OCI-LY1 (cell line): ENCODE measurements at regions not wholly inside any gene's neighbourhood (a gene's known extent, or its start where the extent isn't known, plus 50 kb on each side); places are given as distances from the start of the nearest gene placed in this dataset.

Experiments
- H2AFZ ChIP-seq: fragments of 200-600 bp; sonication (generic), shearing (Covaris generic); 2 replicates; pipeline ENCODE4 v1.6.0; 2014; ENCODE audit warnings: antibody characterized with exemption, mild to moderate bottlenecking, low read length
- H3F3A ChIP-seq: fragments of 200-600 bp; sonication (generic), shearing (Covaris generic); 2 replicates; pipeline ENCODE4 v1.6.0; 2014; ENCODE audit warnings: mild to moderate bottlenecking, antibody characterized with exemption, low read length, moderate library complexity; ENCODE audit not compliant: insufficient read depth
- H3K27ac ChIP-seq: fragments of 200-600 bp; sonication (generic); 2 replicates; pipeline ENCODE4 v1.5.1; 2014; ENCODE audit warnings: low read length, mixed run types, mild to moderate bottlenecking, low read depth; ENCODE audit not compliant: poor library complexity, severe bottlenecking
- H3K27me3 ChIP-seq: fragments of 200-600 bp; sonication (generic); 2 replicates; pipeline ENCODE4 v1.6.0; 2014; ENCODE audit warnings: antibody characterized with exemption, mild to moderate bottlenecking, low read length, moderate library complexity; ENCODE audit not compliant: insufficient read depth
- H3K36me3 ChIP-seq: fragments of 200-600 bp; sonication (generic); 2 replicates; pipeline ENCODE4 v1.6.1; 2014; ENCODE audit warnings: mild to moderate bottlenecking, antibody characterized with exemption, low read length, moderate library complexity, mixed read lengths; ENCODE audit not compliant: insufficient read depth
- H3K4me1 ChIP-seq: fragments of 200-600 bp; sonication (generic); 2 replicates; pipeline ENCODE4 v1.5.1; 2014; ENCODE audit warnings: mild to moderate bottlenecking, low read length, moderate library complexity; ENCODE audit not compliant: insufficient read depth, severe bottlenecking
- H3K4me2 ChIP-seq: fragments of 200-600 bp; sonication (generic), shearing (Covaris generic); 2 replicates; pipeline ENCODE4 v1.6.1; 2014; ENCODE audit warnings: low read length
- H3K4me3 ChIP-seq: fragments of 200-600 bp; sonication (generic); 2 replicates; pipeline ENCODE4 v1.5.1; 2014; ENCODE audit warnings: low read length, low read depth, mild to moderate bottlenecking, mixed read lengths; ENCODE audit not compliant: poor library complexity, severe bottlenecking
- H3K79me2 ChIP-seq: fragments of 200-600 bp; shearing (Covaris generic); 2 replicates; pipeline ENCODE4 v1.6.1; 2016; ENCODE audit warnings: mixed run types, low read length, mixed read lengths; ENCODE audit not compliant: insufficient read depth
- H3K9ac ChIP-seq: fragments of 200-600 bp; sonication (generic), shearing (Covaris generic); 2 replicates; pipeline ENCODE4 v1.6.1; 2014; ENCODE audit warnings: mild to moderate bottlenecking, low read length, mixed read lengths
- H3K9me2 ChIP-seq: fragments of 200-600 bp; sonication (generic), shearing (Covaris generic); 2 replicates; pipeline ENCODE4 v1.6.1; 2014; ENCODE audit warnings: low read depth, mild to moderate bottlenecking, low read length, mixed read lengths
- H3K9me3 ChIP-seq: fragments of 200-600 bp; shearing (Covaris generic); 2 replicates; pipeline ENCODE4 v1.6.1; 2014; ENCODE audit warnings: low read length, mixed read lengths
- H4K20me1 ChIP-seq: fragments of 200-600 bp; sonication (generic), shearing (Covaris generic); 2 replicates; pipeline ENCODE4 v1.6.0; 2016; ENCODE audit warnings: mild to moderate bottlenecking, low read length; ENCODE audit not compliant: insufficient read depth
- CTCF ChIP-seq: fragments of 200-600 bp; sonication (generic), shearing (Covaris generic); IDR thresholded peaks from 2 replicates; pipeline ENCODE4 v1.5.1; 2017; ENCODE audit warnings: mild to moderate bottlenecking, antibody characterized with exemption, low read length, moderate library complexity, mixed read lengths
- EZH2 ChIP-seq: fragments of 200-600 bp; sonication (generic), shearing (Covaris generic); IDR thresholded peaks from 2 replicates; pipeline ENCODE4 v1.8.0; 2017; ENCODE audit warnings: borderline replicate concordance, mixed run types, mild to moderate bottlenecking, antibody characterized with exemption, low read length, moderate library complexity, mixed read lengths

- H4K20me1 ChIP-seq = no peaks in the 10 kb centered on the region
- no peaks in the 10 kb centered on the region for H3K4me1 ChIP-seq
- H3K4me3 ChIP-seq = no peak overlapping the region
- no peaks in the 10 kb centered on the region for H3K9me3 ChIP-seq
- H3K9ac ChIP-seq = no peak overlapping the region
- no peaks in the 10 kb centered on the region; the same call in 1 of the 2 replicates for H3K9me2 ChIP-seq
- no peaks in the 10 kb centered on the region for H3K36me3 ChIP-seq
- H3F3A ChIP-seq = no peaks in the 10 kb centered on the region
- TF ChIP-seq EZH2 (no peak), CTCF (no peak)
- H3K4me2 ChIP-seq = no peak overlapping the region
- H3K79me2 ChIP-seq = no peaks in the 10 kb centered on the region
- no peak overlapping the region for H3K27ac ChIP-seq
- no peaks in the 10 kb centered on the region for H3K27me3 ChIP-seq
- H2AFZ ChIP-seq = no peak overlapping the region
Observed at GRCh38 chr7:41544241-41544640, 158.6 kb downstream of the INHBA start.

GRCh38 chr7:41540601-41541000 is 162.3 kb downstream of the INHBA start:
- Histone ChIP-seq H3K4me1 (no peaks in the 10 kb centered on the region), H3K27ac (no peak overlapping the region), H3K79me2 (no peaks in the 10 kb centered on the region), H3K9me3 (no peaks in the 10 kb centered on the region), H3K36me3 (no peaks in the 10 kb centered on the region), H3K9me2 (no peaks in the 10 kb centered on the region; the same call in 1 of the 2 replicates), H4K20me1 (no peaks in the 10 kb centered on the region), H3K4me2 (no peak overlapping the region), H3F3A (no peaks in the 10 kb centered on the region), H3K4me3 (no peak overlapping the region), H2AFZ (no peak overlapping the region), H3K9ac (no peak overlapping the region), H3K27me3 (no peaks in the 10 kb centered on the region)
- no peak for TF ChIP-seq EZH2
- no peak for TF ChIP-seq CTCF

GRCh38 chr7:41538810-41539724 is 163.8 kb downstream of the INHBA start:
- Histone ChIP-seq H3F3A (no peaks in the 10 kb centered on the region), H2AFZ (no peak overlapping the region), H4K20me1 (no peaks in the 10 kb centered on the region), H3K27ac (no peak overlapping the region), H3K36me3 (no peaks in the 10 kb centered on the region), H3K27me3 (no peaks in the 10 kb centered on the region), H3K4me1 (no peaks in the 10 kb centered on the region), H3K79me2 (no peaks in the 10 kb centered on the region), H3K4me2 (no peak overlapping the region), H3K9me2 (no peaks in the 10 kb centered on the region), H3K4me3 (no peak overlapping the region), H3K9me3 (no peaks in the 10 kb centered on the region), H3K9ac (no peak overlapping the region)
- no peak for TF ChIP-seq EZH2
- TF ChIP-seq CTCF = no peak
